Neural progenitor cell (in vitro differentiated cells): ENCODE measurements at regions not wholly inside any gene's neighbourhood (a gene's known extent, or its start where the extent isn't known, plus 50 kb on each side); places are given as distances from the start of the nearest gene placed in this dataset.

Experiments used
- DNase-seq: peaks from one replicate; pipeline ENCODE4 v3.0.0-alpha.2; 2016; ENCODE audit warnings: low spot score
- H2AFZ ChIP-seq: fragments of 200-600 bp; sonication (generic); replicated peaks from 2 replicates; pipeline ENCODE4 v1.6.1; 2016; ENCODE audit warnings: antibody characterized with exemption
- H3F3A ChIP-seq: fragments of 200-600 bp; sonication (generic); 2 replicates; pipeline ENCODE4 v1.6.1; 2016; ENCODE audit warnings: antibody characterized with exemption, low read depth
- H3K27ac ChIP-seq: fragments of 200-600 bp; sonication (generic); 2 replicates; pipeline ENCODE4 v1.5.1; 2016; ENCODE audit warnings: mild to moderate bottlenecking
- H3K27me3 ChIP-seq: fragments of 200-600 bp; sonication (generic); 2 replicates; pipeline ENCODE4 v1.6.1; 2016; ENCODE audit warnings: mild to moderate bottlenecking, moderate library complexity
- H3K36me3 ChIP-seq: fragments of 200-600 bp; sonication (generic); 2 replicates; pipeline ENCODE4 v1.5.1; 2016
- H3K4me1 ChIP-seq: fragments of 200-600 bp; sonication (generic); 2 replicates; pipeline ENCODE4 v1.6.1; 2016; ENCODE audit warnings: mixed run types
- H3K4me2 ChIP-seq: fragments of 200-600 bp; sonication (generic); 2 replicates; pipeline ENCODE4 v1.6.1; 2016
- H3K4me3 ChIP-seq: fragments of 200-600 bp; sonication (generic); 2 replicates; pipeline ENCODE4 v1.5.1; 2016
- H3K79me2 ChIP-seq: fragments of 200-600 bp; sonication (generic); 2 replicates; pipeline ENCODE4 v1.6.1; 2016; ENCODE audit warnings: low read depth
- H3K9ac ChIP-seq: fragments of 200-600 bp; sonication (generic); 2 replicates; pipeline ENCODE4 v1.6.1; 2016
- H3K9me3 ChIP-seq: fragments of 200-600 bp; sonication (generic); 2 replicates; pipeline ENCODE4 v1.5.1; 2016; ENCODE audit warnings: low read depth
- H4K20me1 ChIP-seq: fragments of 200-600 bp; sonication (generic); 2 replicates; pipeline ENCODE4 v1.6.1; 2016; ENCODE audit warnings: low read depth
- H3K27ac Mint-ChIP-seq: 3 replicates; pipeline ENCODE4 v1.8.0; 2021; ENCODE audit warnings: mixed read lengths
- H3K27me3 Mint-ChIP-seq: 2 replicates; pipeline ENCODE4 v1.8.0; 2022; ENCODE audit warnings: low read depth, mild to moderate bottlenecking, inconsistent platforms, moderate library complexity, mixed read lengths; ENCODE audit not compliant: insufficient read depth
- H3K36me3 Mint-ChIP-seq: 3 replicates; pipeline ENCODE4 v1.8.0; 2021; ENCODE audit warnings: mixed read lengths
- H3K4me1 Mint-ChIP-seq: 3 replicates; pipeline ENCODE4 v1.8.0; 2021; ENCODE audit warnings: mixed read lengths
- H3K4me3 Mint-ChIP-seq: 3 replicates; pipeline ENCODE4 v1.8.0; 2021; ENCODE audit warnings: mild to moderate bottlenecking, moderate library complexity, mixed read lengths
- H3K9me3 Mint-ChIP-seq: 3 replicates; pipeline ENCODE4 v1.8.0; 2020; ENCODE audit warnings: mixed read lengths
- CTCF ChIP-seq: fragments of 200-600 bp; sonication (generic); IDR thresholded peaks from 2 replicates; pipeline ENCODE4 v1.5.1; 2017; ENCODE audit warnings: antibody characterized with exemption, mild to moderate bottlenecking
- EZH2 ChIP-seq: fragments of 200-600 bp; sonication (generic); IDR thresholded peaks from 2 replicates; pipeline ENCODE4 v1.6.1; 2017; ENCODE audit warnings: antibody characterized with exemption, mild to moderate bottlenecking, moderate library complexity
- EZH2phosphoT487 ChIP-seq: fragments of 200-600 bp; sonication (generic); IDR thresholded peaks from 2 replicates; pipeline ENCODE4 v1.6.1; 2017; ENCODE audit warnings: antibody characterized with exemption

DNA sequence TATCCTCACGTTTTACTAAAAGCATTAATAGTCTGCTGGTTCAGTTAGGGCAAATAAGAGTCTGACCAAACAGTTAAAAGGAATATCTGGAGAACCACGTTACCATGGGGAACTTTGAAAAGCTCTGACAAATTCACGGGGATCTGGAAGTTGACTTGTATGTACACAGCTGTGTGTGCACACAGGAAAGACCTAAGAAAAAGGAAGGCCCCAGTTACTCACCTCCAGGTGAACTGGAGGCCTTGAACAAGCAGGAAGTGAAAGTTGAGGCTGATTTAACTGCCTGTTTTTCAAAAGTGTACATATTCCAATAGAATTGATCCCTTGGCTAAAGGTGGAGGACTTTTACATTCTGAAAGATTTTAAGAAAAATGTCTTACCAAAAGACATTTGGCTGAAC lies 1891.6 kb upstream of the PCDH20 start:
- Mint-ChIP-seq H3K36me3 (no peaks in the 10 kb centered on the region), H3K27ac (no peak overlapping the region), H3K4me1 (no peaks in the 10 kb centered on the region), H3K9me3 (peaks cover 3% of the 10 kb centered on the region), H3K4me3 (no peak overlapping the region), H3K27me3 (peaks cover 5% of the 10 kb centered on the region)
- H3K27ac ChIP-seq, result no peak overlapping the region
- H3K4me1 ChIP-seq, result no peaks in the 10 kb centered on the region
- no peaks in the 10 kb centered on the region for H3K9me3 ChIP-seq
- no peak overlapping the region for H3K4me3 ChIP-seq
- H4K20me1 ChIP-seq, result no peaks in the 10 kb centered on the region
- TF ChIP-seq EZH2, result no peak
- no peak for TF ChIP-seq EZH2phosphoT487
- TF ChIP-seq CTCF, result no peak
- DNase-seq, result no peak
- no peak overlapping the region for H3K9ac ChIP-seq
- no peaks in the 10 kb centered on the region for H3K79me2 ChIP-seq
- no peaks in the 10 kb centered on the region for H3F3A ChIP-seq
- H2AFZ ChIP-seq, result peak overlapping the region; percentile 72
- no peak overlapping the region for H3K4me2 ChIP-seq
- H3K27me3 ChIP-seq, result no peaks in the 10 kb centered on the region
- no peaks in the 10 kb centered on the region for H3K36me3 ChIP-seq

DNA sequence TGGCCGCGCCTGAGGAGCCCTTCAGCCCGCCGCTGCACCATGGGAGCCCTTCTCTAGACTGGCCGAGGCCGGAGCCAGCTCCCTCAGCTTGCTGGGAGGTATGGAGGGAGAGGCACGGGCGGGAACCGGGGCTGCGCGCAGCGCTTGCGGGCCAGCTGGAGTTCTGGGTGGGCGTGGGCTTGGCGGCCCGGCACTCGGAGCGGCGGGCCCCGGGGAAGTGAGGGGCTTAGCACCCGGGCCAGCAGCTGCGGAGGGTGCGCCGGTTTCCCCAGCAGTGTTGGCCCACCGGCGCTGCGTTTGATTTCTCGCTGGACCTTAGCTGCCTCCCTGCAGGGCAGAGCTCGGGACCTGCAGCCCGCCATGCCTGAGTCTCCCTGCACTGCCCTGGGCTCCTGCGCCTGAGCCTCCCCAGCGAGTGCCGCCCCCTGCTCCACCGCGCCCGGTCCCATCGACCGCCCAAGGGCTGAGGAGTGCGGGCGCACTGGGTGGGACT lies 1890.0 kb upstream of the PCDH20 start:
- H3K9me3 Mint-ChIP-seq, result peaks cover 3% of the 10 kb centered on the region
- TF ChIP-seq CTCF (no peak), EZH2phosphoT487 (no peak), EZH2 (no peak)

GRCh38 chr13:63304497-63304896 lies 1888.8 kb upstream of the PCDH20 start:
- Histone ChIP-seq H3K9me3 (no peaks in the 10 kb centered on the region), H3K27me3 (no peaks in the 10 kb centered on the region), H3K27ac (no peak overlapping the region), H3K79me2 (no peaks in the 10 kb centered on the region), H3K9ac (no peak overlapping the region), H3K4me2 (no peak overlapping the region), H3K4me3 (no peak overlapping the region), H3F3A (no peaks in the 10 kb centered on the region), H3K4me1 (peaks cover 16% of the 10 kb centered on the region), H2AFZ (no peak overlapping the region), H4K20me1 (no peaks in the 10 kb centered on the region), H3K36me3 (no peaks in the 10 kb centered on the region)
- no peak for DNase-seq
- Mint-ChIP-seq H3K27me3 (peaks cover 5% of the 10 kb centered on the region), H3K4me3 (no peak overlapping the region), H3K4me1 (no peaks in the 10 kb centered on the region), H3K27ac (no peak overlapping the region), H3K9me3 (peaks cover 3% of the 10 kb centered on the region), H3K36me3 (no peaks in the 10 kb centered on the region)
- TF ChIP-seq EZH2 (no peak), CTCF (no peak), EZH2phosphoT487 (no peak)

More for the DNA sequence above, 1890.0 kb upstream of the PCDH20 start:
- H3K4me3 ChIP-seq, result no peak overlapping the region
- no peaks in the 10 kb centered on the region for H3K79me2 ChIP-seq
- H3K36me3 Mint-ChIP-seq, result no peaks in the 10 kb centered on the region
- peaks cover 5% of the 10 kb centered on the region for H3K27me3 Mint-ChIP-seq
- no peak overlapping the region for H3K4me2 ChIP-seq
- no peak for DNase-seq
- no peak overlapping the region for H3K9ac ChIP-seq
- H3K27ac Mint-ChIP-seq, result no peak overlapping the region
- no peak overlapping the region for H3K4me3 Mint-ChIP-seq
- H3K36me3 ChIP-seq, result no peaks in the 10 kb centered on the region
- no peaks in the 10 kb centered on the region for H3F3A ChIP-seq
- no peaks in the 10 kb centered on the region for H3K9me3 ChIP-seq
- peaks cover 4% of the 10 kb centered on the region for H3K4me1 ChIP-seq
- H3K27ac ChIP-seq, result no peak overlapping the region
- H2AFZ ChIP-seq, result no peak overlapping the region
- H4K20me1 ChIP-seq, result no peaks in the 10 kb centered on the region
- H3K4me1 Mint-ChIP-seq, result no peaks in the 10 kb centered on the region
- H3K27me3 ChIP-seq, result no peaks in the 10 kb centered on the region
